H1 (cell line): ENCODE measurements at regions not wholly inside any gene's neighbourhood (a gene's known extent, or its start where the extent isn't known, plus 50 kb on each side); places are given as distances from the start of the nearest gene placed in this dataset.

ENCODE experiments used
- CTCF ChIA-PET: fragments of 300-600 bp; sonication (Branson Sonifier 250); formaldehyde crosslinking; loops from one replicate; lab custom pipeline; 2021; ENCODE audit not compliant: partially characterized antibody; lab: Charles Lee
- POLR2A ChIA-PET: fragments of 300-600 bp; sonication (Branson Sonifier 250); formaldehyde crosslinking; loops from one replicate; lab custom pipeline; 2021; ENCODE audit warnings: inconsistent platforms; ENCODE audit not compliant: partially characterized antibody; lab: Charles Lee
- DNase-seq, 2 experiments: peaks; one replicate each; pipeline versions ENCODE4 v3.0.0 to v3.0.0-alpha.2; 2010 to 2022; ENCODE audit warnings: low spot score in 2 of 2, low read depth in 1 of 2, mixed read lengths in 1 of 2
- FAIRE-seq: peaks from 2 replicates; lab custom pipeline; 2011; peaks lifted over from hg19 to GRCh38; lab: Jason Lieb, UNC
- H2AFZ ChIP-seq: 2 replicates; pipeline ENCODE4 v1.8.1; 2012; ENCODE audit warnings: low read length, inconsistent platforms
- H2AK5ac ChIP-seq: 2 replicates; pipeline ENCODE4 v1.6.1; 2013; ENCODE audit warnings: low read depth, low read length
- H2BK120ac ChIP-seq: replicated peaks from 2 replicates; pipeline ENCODE3; 2013; ENCODE audit warnings: low read depth, low read length, inconsistent platforms
- H2BK12ac ChIP-seq: 2 replicates; pipeline ENCODE4 v1.6.1; 2013; ENCODE audit warnings: low read depth, low read length
- H2BK15ac ChIP-seq: 2 replicates; pipeline ENCODE4 v1.6.1; 2013; ENCODE audit warnings: low read length
- H2BK20ac ChIP-seq: 2 replicates; pipeline ENCODE4 v1.6.1; 2013; ENCODE audit warnings: low read length
- H2BK5ac ChIP-seq: 2 replicates; pipeline ENCODE4 v1.6.1; 2013; ENCODE audit warnings: low read depth, low read length
- H3K14ac ChIP-seq: 2 replicates; pipeline ENCODE4 v1.6.1; 2013; ENCODE audit warnings: inconsistent platforms; ENCODE audit not compliant: insufficient read length
- H3K18ac ChIP-seq: 2 replicates; pipeline ENCODE4 v1.6.1; 2013; ENCODE audit warnings: low read length; ENCODE audit errors: extremely low read depth
- H3K23ac ChIP-seq: 2 replicates; pipeline ENCODE4 v1.6.1; 2013; ENCODE audit warnings: inconsistent platforms; ENCODE audit not compliant: insufficient read length
- H3K23me2 ChIP-seq: 2 replicates; pipeline ENCODE4 v1.6.1; 2013; ENCODE audit warnings: low read depth, low read length
- H3K27ac ChIP-seq: 2 replicates; pipeline ENCODE4 v1.6.1; 2011; ENCODE audit warnings: low read depth, low read length, inconsistent platforms
- H3K27me3 ChIP-seq, 4 experiments: replicated peaks in 1 of 4; 1 replicate in 1 of 4; 2 replicates in 3 of 4; pipeline versions ENCODE4 v1.6.1 to v1.8.1; 2011 to 2013; ENCODE audit warnings: low read length in 3 of 4, mild to moderate bottlenecking in 3 of 4, inconsistent platforms in 2 of 4, mixed read lengths in 2 of 4, moderate library complexity in 1 of 4; ENCODE audit not compliant: control insufficient read depth in 3 of 4, insufficient read depth in 3 of 4; ENCODE audit errors: extremely low read depth in 1 of 4
- H3K36me3 ChIP-seq, 4 experiments: 2 replicates each; pipeline versions ENCODE4 v1.6.1 to v1.8.1; 2011 to 2013; ENCODE audit warnings: mild to moderate bottlenecking in 4 of 4, low read length in 3 of 4, moderate library complexity in 2 of 4, control low read depth in 1 of 4, inconsistent platforms in 1 of 4; ENCODE audit not compliant: insufficient read depth in 4 of 4, control insufficient read depth in 2 of 4
- H3K4ac ChIP-seq: replicated peaks from 2 replicates; pipeline ENCODE3; 2013; ENCODE audit warnings: low read length, low read depth, mixed read lengths, inconsistent platforms; ENCODE audit not compliant: insufficient read length
- H3K4me1 ChIP-seq, 4 experiments: replicated peaks in 1 of 4; 1 replicate in 1 of 4; 2 replicates in 3 of 4; pipeline versions ENCODE4 v1.6.1 to v1.8.1; 2011 to 2013; ENCODE audit warnings: low read length in 3 of 4, inconsistent platforms in 2 of 4, mixed read lengths in 1 of 4; ENCODE audit not compliant: insufficient read depth in 4 of 4, control insufficient read depth in 3 of 4
- H3K4me2 ChIP-seq, 2 experiments: 2 replicates each; pipeline versions ENCODE4 v1.6.1 to v1.8.1; 2011 to 2013; ENCODE audit warnings: low read depth in 2 of 2, low read length in 2 of 2, control low read depth in 1 of 2, inconsistent platforms in 1 of 2, mild to moderate bottlenecking in 1 of 2; ENCODE audit not compliant: insufficient read depth in 1 of 2
- H3K4me3 ChIP-seq, 4 experiments: fragments of 200-600, 300-600 bp in 1 of 4; sonication (generic), shearing (Covaris generic), sonication (Bioruptor Twin) in 1 of 4; 2 replicates each; pipeline versions ENCODE4 v1.5.1 to v1.8.1; 2011 to 2016; ENCODE audit warnings: low read length in 4 of 4, low read depth in 3 of 4, control low read depth in 2 of 4, inconsistent platforms in 2 of 4, mild to moderate bottlenecking in 2 of 4, mixed read lengths in 1 of 4, moderate library complexity in 1 of 4; ENCODE audit not compliant: insufficient read depth in 2 of 4; ENCODE audit errors: extremely low read depth in 1 of 4
- H3K56ac ChIP-seq: replicated peaks from 2 replicates; pipeline ENCODE3; 2013; ENCODE audit warnings: low read depth, mild to moderate bottlenecking, mixed read lengths, low read length, inconsistent platforms; ENCODE audit not compliant: insufficient read length
- H3K79me1 ChIP-seq: 2 replicates; pipeline ENCODE4 v1.6.1; 2013; ENCODE audit warnings: low read depth, low read length, control low read depth
- H3K79me2 ChIP-seq, 2 experiments: 2 replicates each; pipeline versions ENCODE4 v1.6.1 to v1.8.1; 2012 to 2013; ENCODE audit warnings: low read length in 2 of 2, mild to moderate bottlenecking in 2 of 2, inconsistent platforms in 1 of 2; ENCODE audit not compliant: insufficient read depth in 2 of 2, control insufficient read depth in 1 of 2
- H3K9ac ChIP-seq, 4 experiments: replicated peaks in 1 of 4; 1 replicate in 1 of 4; 2 replicates in 3 of 4; pipeline versions ENCODE4 v1.6.1 to v1.8.1; 2011 to 2013; ENCODE audit warnings: low read depth in 3 of 4, low read length in 3 of 4, control low read depth in 2 of 4, mild to moderate bottlenecking in 2 of 4, moderate library complexity in 2 of 4, inconsistent platforms in 1 of 4; ENCODE audit errors: extremely low read depth in 1 of 4
- H3K9me3 ChIP-seq, 2 experiments: 2 replicates each; pipeline versions ENCODE4 v1.6.1 to v1.8.1; 2012 to 2013; ENCODE audit warnings: mild to moderate bottlenecking in 2 of 2, moderate library complexity in 2 of 2, control low read depth in 1 of 2, inconsistent platforms in 1 of 2, low read depth in 1 of 2, low read length in 1 of 2, mixed read lengths in 1 of 2; ENCODE audit not compliant: insufficient read depth in 2 of 2
- H4K20me1 ChIP-seq, 2 experiments: replicated peaks in 1 of 2; 2 replicates each; pipeline versions ENCODE3 to v1.8.1; 2011 to 2013; ENCODE audit warnings: inconsistent platforms in 2 of 2, low read length in 2 of 2, mild to moderate bottlenecking in 1 of 2; ENCODE audit not compliant: insufficient read depth in 2 of 2, control insufficient read depth in 1 of 2
- H4K5ac ChIP-seq: 2 replicates; pipeline ENCODE4 v1.6.1; 2013; ENCODE audit warnings: low read length, low read depth, mixed read lengths, inconsistent platforms; ENCODE audit not compliant: insufficient read length
- H4K8ac ChIP-seq: 2 replicates; pipeline ENCODE4 v1.8.0; 2013; ENCODE audit warnings: mild to moderate bottlenecking, moderate library complexity, low read length, inconsistent platforms; ENCODE audit not compliant: insufficient read depth; ENCODE audit errors: extremely low read depth
- H4K91ac ChIP-seq: replicated peaks from 2 replicates; pipeline ENCODE3; 2013; ENCODE audit warnings: low read length, mixed read lengths, inconsistent platforms; ENCODE audit not compliant: insufficient read length
- BACH1 ChIP-seq: IDR thresholded peaks from 2 replicates; pipeline ENCODE4 v1.6.1; 2012; ENCODE audit warnings: low read length, improper control_type of control experiment
- BRCA1 ChIP-seq: IDR thresholded peaks from 2 replicates; pipeline ENCODE4 v1.6.1; 2012; ENCODE audit warnings: low read depth, low read length, improper control_type of control experiment
- CEBPB ChIP-seq: IDR thresholded peaks from 2 replicates; pipeline ENCODE4 v1.6.1; 2012; ENCODE audit warnings: low read depth, low read length
- CREB1 ChIP-seq: IDR thresholded peaks from 2 replicates; pipeline ENCODE4 v1.6.1; 2012; ENCODE audit warnings: inconsistent platforms
- HDAC2 ChIP-seq, 2 experiments: fragments of 300-600 bp in 1 of 2; sonication (generic) in 1 of 2; IDR thresholded peaks; 2 replicates each; pipeline ENCODE4 v1.6.1; 2011 to 2012; ENCODE audit warnings: low read depth in 2 of 2, low read length in 2 of 2, mild to moderate bottlenecking in 2 of 2, moderate library complexity in 2 of 2, borderline replicate concordance in 1 of 2, inconsistent platforms in 1 of 2
- HDAC6 ChIP-seq: IDR thresholded peaks from one replicate; pipeline ENCODE4 v1.7.1; 2012; ENCODE audit warnings: low read depth, mild to moderate bottlenecking, inconsistent platforms, low read length, moderate library complexity
- JUND ChIP-seq: IDR thresholded peaks from 2 replicates; pipeline ENCODE4 v1.6.1; 2011; ENCODE audit warnings: mild to moderate bottlenecking, improper control_type of control experiment, low read length
- KDM4A ChIP-seq: IDR thresholded peaks from one replicate; pipeline ENCODE4 v1.7.1; 2012; ENCODE audit warnings: low read depth, mild to moderate bottlenecking, moderate library complexity, low read length, inconsistent platforms; ENCODE audit not compliant: severe bottlenecking
- MAFK ChIP-seq: IDR thresholded peaks from 2 replicates; pipeline ENCODE4 v1.6.1; 2012; ENCODE audit warnings: low read depth, mild to moderate bottlenecking, improper control_type of control experiment, low read length
- POLR2A ChIP-seq, 2 experiments: IDR thresholded peaks; 1 replicate in 1 of 2; 2 replicates in 1 of 2; pipeline ENCODE4 v1.6.1; 2011; ENCODE audit warnings: low read depth in 2 of 2, low read length in 2 of 2, mild to moderate bottlenecking in 2 of 2; ENCODE audit errors: control extremely low read depth in 1 of 2
- RXRA ChIP-seq: IDR thresholded peaks from 2 replicates; pipeline ENCODE4 v1.6.1; 2011; ENCODE audit warnings: low read depth, mild to moderate bottlenecking, low read length, moderate library complexity; ENCODE audit not compliant: insufficient read depth
- SIRT6 ChIP-seq: IDR thresholded peaks from one replicate; pipeline ENCODE4 v1.7.1; 2012; ENCODE audit warnings: low read length, inconsistent platforms
- SUZ12 ChIP-seq: fragments of 200-600 bp; sonication (generic); IDR thresholded peaks from 2 replicates; pipeline ENCODE4 v1.6.1; 2012; ENCODE audit warnings: mild to moderate bottlenecking, inconsistent platforms, low read length, moderate library complexity, mixed read lengths
- YY1 ChIP-seq: IDR thresholded peaks from 2 replicates; pipeline ENCODE4 v1.6.1; 2011; ENCODE audit warnings: low read depth, mild to moderate bottlenecking, low read length
- ZNF274 ChIP-seq: IDR thresholded peaks from 2 replicates; pipeline ENCODE4 v1.7.0; 2012; ENCODE audit warnings: low read length, borderline replicate concordance; ENCODE audit errors: extremely low read depth
- WGBS, 2 experiments: shearing (Covaris generic) in 1 of 2; methylation state at CpG; one replicate each; pipeline versions ENCODE4 v1.1.6 to v1.1.7; 2013 to 2015; ENCODE audit warnings: low lambda C conversion rate in 2 of 2, mixed read lengths in 2 of 2, inconsistent platforms in 1 of 2, low coverage in 1 of 2, missing lambda C conversion rate in 1 of 2; ENCODE audit not compliant: insufficient replicate concordance in 2 of 2, insufficient coverage in 1 of 2, insufficient read length in 1 of 2; ENCODE audit errors: extremely low coverage in 1 of 2, missing lambda C conversion rate in 1 of 2; 5-methylcytosine and 5-hydroxymethylcytosine counted together
- TF ChIP-seq, protein P1 (sequence below): IDR thresholded peaks from 2 replicates; pipeline ENCODE4 v1.6.1; 2011; ENCODE audit warnings: low read depth, mild to moderate bottlenecking, low read length; ENCODE audit not compliant: insufficient read depth

GRCh38 chr6:15937602-15938001, 191.3 kb upstream of the MYLIP start:
- CTCF ChIA-PET, result interaction anchor here (1.9 kb wide), 1 partner anchor 193 kb away, joined by 4 read pairs; no protein-coding TSS in a partner anchor
- no peaks in the 10 kb centered on the region for H3K79me2 ChIP-seq
- H2BK20ac ChIP-seq, result peak overlapping the region; percentile 67; the same call in 1 of the 2 replicates
- H3K79me1 ChIP-seq, result no peaks in the 10 kb centered on the region
- H3K9me3 ChIP-seq, result peaks cover 14 to 17% of the 10 kb centered on the region in 2 experiments
- no peak overlapping the region for H3K4me3 ChIP-seq
- H3K9ac ChIP-seq, result no peak overlapping the region
- H2BK5ac ChIP-seq, result no peak overlapping the region
- H3K36me3 ChIP-seq, result no peaks in the 10 kb centered on the region; a peak in 1 of 8 replicates
- no peak overlapping the region for H2AFZ ChIP-seq
- no peak overlapping the region for H4K91ac ChIP-seq
- no peak overlapping the region for H3K27ac ChIP-seq
- no peak for FAIRE-seq
- no peak overlapping the region for H4K8ac ChIP-seq
- no peak overlapping the region for H3K4me2 ChIP-seq
- H3K14ac ChIP-seq, result no peak overlapping the region
- H3K4me1 ChIP-seq, result no peaks in the 10 kb centered on the region
- no peak overlapping the region for H2AK5ac ChIP-seq
- no peak overlapping the region for H2BK12ac ChIP-seq
- H2BK15ac ChIP-seq, result 0 out of 2 replicates have a peak overlapping the region, but pooled peaks have one; percentile 36
- H3K18ac ChIP-seq, result no peak overlapping the region
- H3K27me3 ChIP-seq, result no peaks in the 10 kb centered on the region
- H4K5ac ChIP-seq, result no peak overlapping the region
- WGBS, 2 experiments, result 84% methylated on average over 3 of the region's 3 CpGs; no CpG with 5 or more reads in 1 of the 2 experiments
- H4K20me1 ChIP-seq, result no peaks in the 10 kb centered on the region
- H3K56ac ChIP-seq, result no peak overlapping the region
- H3K23me2 ChIP-seq, result no peaks in the 10 kb centered on the region
- no peak overlapping the region for H3K4ac ChIP-seq
- POLR2A ChIA-PET, result no interaction called here
- no peak for DNase-seq
- H2BK120ac ChIP-seq, result no peak overlapping the region
- H3K23ac ChIP-seq, result no peak overlapping the region
- TF ChIP-seq POLR2A (IDR thresholded peaks at IDR 0.05; ENCODE audit: control extremely low read depth in 1 of 2, low read depth in 2 of 2, low read length in 2 of 2) (no peak), SUZ12 (no peak), MAFK (no peak), BACH1 (no peak), BRCA1 (no peak), YY1 (no peak), ZNF274 (no peak), SIRT6 (no peak), CEBPB (no peak), JUND (no peak), HDAC6 (no peak), HDAC2 (IDR thresholded peaks at IDR 0.05; ENCODE audit: borderline replicate concordance in 1 of 2, low read depth in 2 of 2, low read length in 2 of 2) (no peak), CREB1 (no peak), KDM4A (no peak), RXRA (no peak)
- TF ChIP-seq, protein P1, sequence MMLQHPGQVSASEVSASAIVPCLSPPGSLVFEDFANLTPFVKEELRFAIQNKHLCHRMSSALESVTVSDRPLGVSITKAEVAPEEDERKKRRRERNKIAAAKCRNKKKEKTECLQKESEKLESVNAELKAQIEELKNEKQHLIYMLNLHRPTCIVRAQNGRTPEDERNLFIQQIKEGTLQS, result no peak
